ENCODE measurements at regions not wholly inside any gene's neighbourhood (a gene's known extent, or its start where the extent isn't known, plus 50 kb on each side); places are given as distances from the start of the nearest gene placed in this dataset.

- no peak for TF ChIP-seq POLR2A (IDR thresholded peaks at IDR 0.05)
- TF ChIP-seq CTCF (IDR thresholded peaks at IDR 0.05 in 4 of 5, conservative IDR thresholded peaks at IDR 0.05 in 1 of 5), result no peak
Measured at GRCh38 chr13:22024381-22024994, 353.6 kb downstream of the FGF9 start.

Measured in gastrocnemius medialis (tissue), 4 donors.